DMS53 treated with DMSO at 0.1 percent for 48 hours (cell line): ENCODE measurements at regions not wholly inside any gene's neighbourhood (a gene's known extent, or its start where the extent isn't known, plus 50 kb on each side); places are given as distances from the start of the nearest gene placed in this dataset.
"Not testable (repeated sequence)": the region's sequence is repeated elsewhere in the genome, so short reads cannot be mapped to it uniquely, and the experiment has no call there.

Source experiments
- DNase-seq: peaks from one replicate; lab custom pipeline; 2025; ENCODE audit not compliant: unreplicated experiment; lab: John Stamatoyannopoulos, UW

DNA sequence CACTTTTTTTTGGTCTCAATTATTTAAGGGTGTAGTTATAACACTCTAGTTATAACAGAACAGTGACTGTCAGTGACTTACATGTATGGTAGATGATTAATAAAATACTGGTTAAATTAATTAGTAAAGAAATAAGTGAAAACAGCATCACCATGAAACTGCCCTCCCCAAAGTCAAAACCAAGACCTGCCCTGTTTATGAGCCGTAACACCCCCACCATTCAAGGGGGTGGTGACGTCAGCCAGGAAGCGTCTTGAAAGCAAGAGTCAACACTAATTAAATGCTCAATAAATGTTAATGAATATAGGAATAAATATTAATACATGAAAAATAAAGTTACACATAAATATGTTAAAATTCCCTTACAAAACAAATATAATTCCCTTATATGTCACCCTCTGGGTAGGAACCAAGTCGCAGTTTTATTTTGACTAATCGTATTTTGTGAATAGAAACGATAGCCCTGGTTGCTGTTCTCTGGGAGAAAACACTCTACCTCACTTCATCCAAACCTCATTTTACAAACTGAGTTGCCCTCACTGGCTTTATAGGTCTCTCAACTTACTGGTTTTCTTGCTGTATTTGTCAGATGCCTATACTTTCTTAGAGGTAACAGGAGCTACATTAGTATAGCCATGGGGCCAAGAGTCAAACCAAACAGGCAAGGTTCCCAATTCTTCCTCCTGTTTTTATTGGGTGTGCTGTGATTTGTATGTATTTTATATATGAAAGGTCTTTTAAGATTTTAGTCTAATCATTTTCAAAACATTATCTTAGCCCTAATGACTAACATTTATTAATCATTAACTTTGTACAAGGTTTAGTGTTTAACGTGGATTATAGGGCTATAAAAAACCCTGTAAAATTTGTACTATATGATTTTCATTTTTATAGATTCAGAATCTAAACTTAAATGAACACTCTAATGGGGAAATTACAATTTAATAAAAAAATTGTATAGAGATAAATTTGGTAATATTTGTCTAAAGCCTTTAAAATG is 227.9 kb upstream of the IRAK1BP1 start:
- no peak for DNase-seq

DNA sequence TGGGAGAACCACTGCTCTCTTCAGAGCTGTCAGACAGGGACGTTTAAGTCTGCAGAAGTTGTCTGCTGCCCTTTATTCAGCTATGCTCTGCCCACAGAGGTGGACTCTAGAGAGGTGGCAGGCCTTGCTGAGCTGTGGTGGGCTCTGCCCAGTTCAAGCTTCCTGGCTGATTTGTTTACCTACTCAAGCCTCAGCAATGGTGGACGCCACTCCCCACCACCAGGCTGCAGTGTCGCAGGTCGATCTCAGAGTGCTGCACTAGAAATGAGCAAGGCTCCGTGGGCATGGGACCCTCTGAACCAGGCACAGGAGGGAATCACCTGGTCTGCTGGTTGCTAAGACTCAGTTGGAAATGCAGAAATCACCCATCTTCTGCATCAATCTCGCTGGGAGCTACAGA is 223.4 kb upstream of the IRAK1BP1 start:
- DNase-seq = not testable (repeated sequence)

DNA sequence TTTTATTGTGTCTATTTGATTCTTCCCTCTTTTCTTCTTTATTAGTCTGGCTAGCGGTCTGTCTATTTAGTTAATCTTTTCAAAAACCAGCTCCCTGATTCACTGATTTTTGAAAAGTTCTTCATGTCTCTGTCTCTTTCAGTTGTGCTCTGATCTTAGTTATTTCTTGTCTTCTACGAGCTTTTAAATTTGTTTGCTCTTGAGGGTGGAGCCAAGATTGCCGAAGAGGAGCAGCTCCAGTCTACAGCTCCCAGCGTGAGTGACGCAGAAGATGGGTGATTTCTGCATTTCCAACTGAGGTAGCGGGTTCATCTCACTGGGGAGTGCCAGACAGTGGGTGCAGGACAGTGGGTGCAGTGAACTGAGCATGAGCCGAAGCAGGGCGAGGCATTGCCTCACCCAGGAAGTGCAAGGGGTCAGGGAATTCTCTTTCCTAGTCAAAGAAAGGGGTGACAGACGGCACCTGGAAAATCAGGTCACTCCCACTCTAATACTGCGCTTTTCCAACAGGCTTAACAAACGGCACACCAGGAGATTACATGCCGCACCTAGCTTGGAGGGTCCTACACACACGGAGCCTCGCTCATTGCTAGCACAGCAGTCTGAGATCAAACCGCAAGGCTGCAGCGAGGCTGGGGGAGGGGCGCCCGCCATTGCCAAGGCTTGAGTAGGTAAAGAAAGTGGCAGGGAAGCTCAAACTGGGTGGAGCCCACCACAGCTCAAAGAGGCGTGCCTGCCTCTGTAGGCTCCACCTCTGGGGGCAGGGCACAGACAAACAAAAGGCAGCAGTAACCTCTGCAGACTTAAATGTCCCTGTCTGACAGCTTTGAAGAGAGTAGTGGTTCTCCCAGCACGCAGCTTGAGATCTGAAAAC is 220.6 kb upstream of the IRAK1BP1 start:
- DNase-seq = not testable (repeated sequence)

DNA sequence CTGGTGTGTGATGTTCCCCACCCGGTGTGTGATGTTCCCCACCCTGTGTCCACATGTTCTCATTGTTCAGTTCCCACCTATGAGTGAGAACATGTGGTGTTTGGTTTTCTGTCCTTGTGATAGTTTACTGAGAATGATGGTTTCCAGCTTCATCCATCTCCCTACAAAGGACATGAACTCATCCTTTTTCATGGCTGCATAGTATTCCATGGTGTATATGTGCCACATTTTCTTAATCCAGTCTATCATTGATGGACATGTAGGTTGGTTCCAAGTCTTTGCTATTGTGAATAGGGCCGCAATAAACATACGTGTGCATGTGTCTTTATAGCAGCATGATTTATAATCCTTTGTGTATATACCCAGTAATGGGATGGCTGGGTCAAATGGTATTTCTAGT is 201.5 kb upstream of the IRAK1BP1 start:
- DNase-seq = not testable (repeated sequence)

DNA sequence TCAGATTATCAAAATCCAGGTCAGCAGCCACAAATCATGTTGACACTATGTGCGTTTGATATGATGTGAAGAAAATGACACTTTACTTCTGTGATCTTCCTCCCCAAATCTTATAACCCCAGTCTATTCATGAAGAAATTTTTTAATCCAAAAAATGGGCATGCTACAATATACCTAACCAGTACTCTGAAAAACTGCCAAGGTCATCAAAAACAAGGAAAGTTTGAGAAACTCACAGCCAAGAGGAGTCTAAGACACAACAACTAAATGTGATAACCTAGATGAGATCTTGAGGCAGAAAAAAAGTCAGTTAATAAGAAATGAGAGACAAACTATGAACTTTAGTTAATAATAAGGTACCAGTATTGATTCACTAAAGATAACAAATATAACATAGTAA is 200.6 kb upstream of the IRAK1BP1 start:
- DNase-seq = no peak

DNA sequence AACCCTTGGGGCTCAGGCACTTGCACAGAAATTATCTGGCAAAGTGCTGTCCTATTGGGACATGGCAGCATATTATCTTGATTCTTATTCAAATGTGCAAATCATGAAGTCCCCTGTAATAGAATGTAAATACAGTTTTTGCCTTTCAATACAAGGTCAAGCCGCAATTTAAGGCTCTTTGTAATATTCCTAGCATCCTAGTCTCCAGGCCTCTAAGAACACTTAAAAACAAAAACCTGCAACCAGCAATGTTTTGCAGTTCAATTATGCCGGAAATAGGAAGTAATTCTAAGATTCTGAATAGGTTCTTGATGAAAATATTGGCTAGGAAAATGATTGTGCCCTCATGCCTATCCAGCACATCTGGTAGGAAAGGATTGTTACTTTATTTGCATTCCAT is 197.2 kb upstream of the IRAK1BP1 start:
- DNase-seq = no peak

DNA sequence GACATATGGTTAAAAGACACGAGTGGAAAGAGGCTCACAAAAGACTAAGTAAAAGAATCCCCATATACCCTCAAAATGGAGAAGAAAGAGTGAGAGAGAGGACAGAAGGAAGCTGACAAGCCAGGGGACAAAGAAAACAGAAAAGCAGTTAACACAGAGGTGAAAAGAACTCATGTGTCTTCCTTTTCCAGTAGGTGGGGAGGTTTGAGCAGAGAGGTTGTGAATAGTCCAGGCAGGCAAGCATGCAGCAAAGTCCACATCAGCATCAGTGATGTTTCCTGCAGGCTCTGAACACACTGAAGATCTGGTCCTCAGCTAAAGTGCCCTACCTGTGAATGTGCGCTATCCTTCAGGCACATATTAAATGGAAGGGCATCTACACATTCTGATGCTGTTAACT is 196.5 kb upstream of the IRAK1BP1 start:
- peak; percentile 4 for DNase-seq

DNA sequence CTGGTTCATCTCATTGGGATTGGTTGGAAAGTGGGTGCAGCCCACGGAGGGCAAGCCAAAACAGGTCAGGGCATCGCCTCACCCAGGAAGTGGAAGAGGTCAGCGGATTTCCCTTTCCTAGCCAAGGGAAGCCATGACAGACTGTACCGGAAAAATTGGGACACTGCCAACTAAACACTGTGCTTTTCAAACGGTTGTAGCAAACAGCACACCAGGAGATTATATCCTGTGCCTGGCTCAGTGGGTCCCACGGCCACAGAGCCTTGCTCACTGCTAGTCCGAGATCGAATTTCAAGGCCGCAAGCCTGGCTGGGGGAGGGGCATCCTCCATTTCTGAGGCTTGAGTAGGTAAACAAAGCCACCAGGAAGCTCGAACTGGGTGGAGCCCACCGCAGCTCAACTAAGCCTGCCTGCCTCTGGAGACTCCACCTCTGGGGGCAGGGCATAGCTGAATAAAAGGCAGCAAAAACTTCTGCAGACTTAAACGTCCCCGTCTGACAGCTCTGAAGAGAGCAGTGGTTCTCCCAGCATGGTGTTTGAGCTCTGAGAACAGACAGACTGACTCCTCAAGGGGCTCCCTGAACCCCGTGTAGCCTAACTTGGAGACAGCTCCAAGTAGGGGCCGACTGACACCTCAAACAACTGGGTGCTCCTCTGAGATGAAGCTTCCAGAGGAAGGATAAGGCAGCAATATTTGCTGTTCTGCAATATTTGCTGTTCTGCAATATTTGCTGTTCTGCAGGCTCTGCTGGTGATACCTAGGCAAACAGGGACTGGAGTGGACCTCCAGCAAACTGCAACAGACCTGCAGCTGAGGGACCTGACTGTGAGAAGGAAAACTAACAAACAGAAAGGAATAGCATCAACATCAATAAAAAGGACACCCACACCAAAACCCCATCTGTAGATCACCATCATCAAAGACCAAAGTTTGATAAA is 191.0 kb upstream of the IRAK1BP1 start:
- DNase-seq = not testable (repeated sequence)

DNA sequence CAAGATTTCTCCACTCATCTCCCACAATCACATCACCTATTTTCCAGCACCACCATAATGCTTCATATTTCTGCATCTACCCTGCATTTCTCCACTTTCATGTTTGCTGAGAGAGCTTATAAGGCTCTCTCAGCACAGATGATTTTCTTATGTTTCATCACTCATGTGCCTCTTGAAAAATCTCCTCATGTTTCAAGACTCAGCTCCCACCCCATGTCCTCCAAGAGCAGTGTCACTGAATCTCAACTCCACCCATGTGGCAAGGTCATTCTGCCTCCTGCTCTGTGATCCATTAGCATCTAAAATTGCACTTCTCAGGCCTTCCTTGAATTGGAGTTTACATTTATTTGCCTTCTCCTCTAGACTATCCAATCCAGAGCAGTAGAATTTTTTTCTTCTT is 178.7 kb upstream of the IRAK1BP1 start:
- DNase-seq = no peak

DNA sequence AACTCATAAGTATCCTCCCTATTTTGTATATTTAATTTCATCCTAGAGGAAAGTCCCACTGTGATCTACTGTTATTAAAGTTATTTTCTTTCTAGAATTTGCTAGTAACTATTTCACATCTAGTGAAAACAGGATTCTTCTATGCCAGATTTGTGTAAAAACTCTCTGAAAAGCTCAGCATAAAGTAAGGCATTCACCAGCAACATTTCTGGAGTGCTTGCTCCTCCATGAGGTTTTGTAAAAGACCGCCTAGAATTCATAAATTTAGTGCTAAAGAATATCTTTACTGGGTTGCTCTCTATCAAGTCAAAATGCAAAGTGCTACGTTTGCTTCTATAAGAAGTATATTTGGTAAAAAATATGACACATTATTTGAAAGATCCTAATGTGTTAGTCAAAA is 173.5 kb upstream of the IRAK1BP1 start:
- DNase-seq = no peak

DNA sequence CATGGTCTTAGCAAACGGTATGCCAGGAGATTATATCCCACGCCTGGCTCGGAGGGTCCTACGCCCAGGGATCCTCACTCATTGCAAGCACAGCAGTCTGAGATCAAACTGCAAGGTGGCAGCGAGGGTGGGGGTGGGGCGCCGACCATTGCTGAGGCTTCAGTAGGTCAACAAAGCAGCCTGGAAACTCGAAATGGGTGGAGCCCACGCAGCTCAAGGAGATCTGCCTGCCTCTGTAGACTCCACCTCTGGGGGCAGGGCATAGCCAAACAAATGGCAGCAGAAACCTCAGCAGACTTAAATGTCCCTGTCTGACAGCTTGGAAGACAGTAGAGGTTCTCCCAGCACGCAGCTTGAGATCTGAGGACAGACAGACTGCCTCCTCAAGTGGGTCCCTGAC is 172.7 kb upstream of the IRAK1BP1 start:
- DNase-seq = not testable (repeated sequence)

DNA sequence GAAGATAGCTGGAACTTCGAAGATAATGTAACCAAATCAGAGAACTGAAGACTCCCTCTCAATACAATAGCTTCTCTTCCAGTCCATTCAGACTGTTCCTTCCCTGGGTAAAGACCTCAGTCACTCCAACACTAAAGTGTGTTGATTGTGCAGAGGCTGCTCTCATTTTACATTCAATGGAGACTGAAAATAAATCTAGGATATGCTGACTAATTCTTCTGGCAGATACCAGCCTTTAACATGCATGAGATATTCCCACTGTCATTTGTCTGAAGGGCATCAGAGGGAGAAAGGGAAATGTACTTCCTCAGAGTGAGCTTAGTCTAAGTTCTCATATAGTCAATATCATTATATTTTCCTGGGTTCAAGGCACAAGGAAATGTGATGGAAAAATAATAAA is 166.4 kb upstream of the IRAK1BP1 start:
- DNase-seq = no peak

DNA sequence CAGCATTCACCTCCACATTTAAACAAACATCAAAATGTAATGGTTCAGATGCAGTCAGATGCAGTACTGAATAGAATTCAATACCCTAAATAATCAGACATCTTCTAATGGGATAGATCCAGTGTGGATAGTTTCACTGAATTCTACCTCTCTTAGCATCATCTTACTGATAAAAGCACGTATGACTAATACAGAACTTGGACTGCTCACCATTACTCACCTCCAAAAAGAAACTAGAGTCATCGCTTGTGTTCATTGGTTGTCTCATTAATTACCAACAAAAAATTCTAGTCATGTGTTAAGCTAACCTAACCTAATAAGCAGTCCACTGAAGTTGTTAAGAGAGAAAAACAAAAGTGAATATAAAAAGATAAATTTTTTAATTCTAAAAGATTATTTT is 165.9 kb upstream of the IRAK1BP1 start:
- no peak for DNase-seq

DNA sequence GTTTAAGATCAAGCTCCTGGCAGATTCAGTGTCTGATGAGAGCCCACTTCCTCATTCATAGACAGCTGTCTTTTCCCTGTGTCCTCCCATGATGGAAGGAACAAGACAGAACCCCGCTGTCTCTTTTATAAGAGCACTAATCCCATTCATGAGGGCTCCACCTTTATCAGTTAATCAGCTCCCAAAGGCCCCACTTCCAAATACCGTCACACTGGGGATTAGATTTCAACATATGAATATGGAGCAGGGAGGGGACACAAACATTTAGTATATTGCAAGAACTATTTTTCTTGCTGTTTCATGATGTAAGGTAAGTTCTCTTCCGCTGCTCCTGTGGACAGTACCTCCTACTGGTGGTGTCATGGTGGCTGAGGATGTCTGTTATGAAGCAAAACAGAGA is 158.3 kb upstream of the IRAK1BP1 start:
- no peak for DNase-seq

DNA sequence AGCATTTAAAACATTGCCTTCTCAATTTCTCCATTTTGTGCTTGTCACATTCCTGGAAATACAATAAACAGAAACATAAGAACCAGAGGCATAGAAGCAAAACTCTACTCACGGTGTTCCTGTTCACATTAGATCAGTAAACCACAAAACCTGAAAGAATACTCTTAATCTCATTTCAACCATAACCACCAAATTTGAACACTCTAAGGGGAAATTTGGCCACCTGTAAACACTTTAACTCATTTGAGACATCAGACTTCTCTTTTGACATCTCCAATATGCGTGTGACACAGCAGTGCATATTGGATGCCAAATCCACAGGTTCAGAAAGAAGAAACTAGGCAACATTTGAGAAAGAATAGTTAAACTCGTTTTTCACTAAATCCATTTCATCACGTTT is 153.8 kb upstream of the IRAK1BP1 start:
- DNase-seq = no peak

DNA sequence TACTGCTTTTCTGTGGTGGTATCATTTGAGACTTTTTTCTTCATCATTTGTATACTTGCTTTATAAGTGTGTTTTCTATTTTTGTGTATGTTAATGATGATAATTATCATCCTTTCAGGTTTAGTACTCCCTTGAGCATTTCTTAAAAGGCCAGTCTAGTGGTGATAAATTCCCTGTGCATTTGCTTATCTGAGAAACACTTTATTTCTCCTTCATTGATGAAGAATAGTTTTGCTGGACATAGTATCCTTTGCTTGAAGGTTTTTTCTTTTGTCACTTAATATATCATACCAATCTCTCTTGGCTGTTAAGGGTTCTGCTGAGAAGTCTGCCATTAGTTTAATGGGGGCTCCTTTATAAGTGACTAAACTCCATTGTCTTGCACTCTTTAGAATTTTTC is 123.2 kb upstream of the IRAK1BP1 start:
- DNase-seq = no peak

DNA sequence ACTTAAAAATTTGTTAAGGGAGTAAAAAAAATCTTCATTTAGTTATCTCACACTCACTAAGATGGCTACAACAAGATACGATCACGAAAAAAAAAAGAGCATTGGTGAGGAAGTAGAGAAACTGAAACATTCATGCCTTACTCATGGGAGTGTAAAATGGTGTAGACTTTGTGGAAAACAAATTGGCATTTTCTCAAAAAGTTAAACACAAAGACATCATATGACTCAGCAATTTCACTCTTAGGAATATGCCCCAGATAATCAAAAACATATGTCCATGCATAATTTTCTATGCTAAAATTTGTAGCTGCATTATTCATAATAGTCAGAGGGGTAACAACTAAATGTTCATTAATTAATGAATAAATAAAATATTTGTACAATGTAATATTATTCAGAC is 120.9 kb upstream of the IRAK1BP1 start:
- no peak for DNase-seq

DNA sequence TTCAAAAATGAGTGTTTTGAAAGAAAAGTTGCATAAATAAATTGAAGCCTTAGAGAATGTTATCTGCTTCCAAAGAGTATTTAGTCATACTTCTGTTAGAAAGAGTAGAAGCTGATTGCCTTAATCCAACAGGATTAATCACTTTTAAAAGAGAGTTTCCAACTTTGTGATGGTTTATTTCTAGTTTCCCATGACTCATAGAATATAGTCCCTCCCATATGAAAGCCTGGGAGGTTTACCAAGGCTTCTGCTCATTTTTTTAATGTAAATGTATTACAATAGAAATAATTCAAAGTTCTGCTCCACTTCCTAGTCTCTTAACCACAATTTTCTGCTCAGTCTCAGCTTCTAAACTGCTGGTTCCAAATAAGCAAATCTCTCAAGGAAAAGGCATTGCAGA is 118.0 kb upstream of the IRAK1BP1 start:
- no peak for DNase-seq

DNA sequence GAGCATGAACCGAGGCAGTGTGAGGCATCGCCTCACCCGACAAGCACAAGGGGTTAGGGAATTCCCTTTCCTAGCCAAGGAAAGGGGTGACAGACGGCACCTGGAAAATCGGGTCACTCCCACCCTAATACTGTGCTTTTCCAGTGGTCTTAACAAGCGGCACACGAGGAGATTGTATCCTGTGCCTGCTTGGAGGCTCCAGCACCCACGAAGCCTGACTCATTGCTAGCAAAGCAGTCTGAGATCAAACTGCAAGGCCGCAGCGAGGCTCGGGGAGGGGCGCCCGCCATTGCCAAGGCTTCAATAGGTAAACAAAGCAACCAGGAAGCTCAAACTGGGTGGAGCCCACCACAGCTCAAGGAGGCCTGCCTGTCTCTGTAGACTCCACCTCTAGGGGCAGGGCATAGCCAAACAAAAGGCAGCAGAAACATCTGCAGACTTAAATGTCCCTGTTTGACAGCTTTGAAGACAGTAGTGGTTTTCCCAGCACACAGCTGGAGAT is 109.0 kb upstream of the IRAK1BP1 start:
- not testable (repeated sequence) for DNase-seq

DNA sequence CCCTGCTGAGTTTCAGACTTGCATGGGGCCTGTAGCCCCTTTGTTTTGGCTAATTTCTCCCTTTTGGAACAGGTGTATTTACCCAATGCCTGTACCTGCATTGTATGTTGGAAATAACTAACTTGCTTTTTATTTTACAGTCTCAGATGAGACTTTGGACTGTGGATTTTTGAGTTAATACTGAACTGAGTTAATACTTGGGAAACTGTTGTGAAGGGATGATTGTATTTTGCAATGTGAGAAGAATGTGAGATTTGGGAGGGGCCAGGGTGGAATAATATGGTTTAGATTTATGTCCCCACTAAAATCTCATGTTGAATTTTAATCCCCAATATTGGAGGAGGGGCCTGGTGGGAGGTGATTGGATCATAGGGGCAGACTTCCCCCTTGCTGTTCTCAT is 99.1 kb upstream of the IRAK1BP1 start:
- no peak for DNase-seq

DNA sequence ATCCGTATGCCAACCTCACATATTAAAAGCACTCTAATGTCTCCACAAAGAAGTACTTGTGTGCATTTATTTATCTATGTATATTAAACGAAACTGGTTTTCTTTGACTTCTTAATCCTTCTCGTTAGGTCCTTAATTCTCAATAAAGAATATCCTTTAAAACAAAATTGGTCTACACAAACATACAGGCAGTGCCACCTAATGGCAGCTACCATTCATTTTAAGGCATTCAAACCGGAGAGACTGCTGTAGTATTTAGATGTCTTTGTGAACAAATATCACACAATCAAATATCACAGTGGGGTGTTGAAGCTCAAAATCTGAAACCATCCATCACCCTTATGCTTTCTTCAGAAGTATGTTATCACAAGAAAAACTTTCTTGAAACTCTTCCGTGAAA is 96.6 kb upstream of the IRAK1BP1 start:
- DNase-seq = no peak
